ENCODE measurements at regions not wholly inside any gene's neighbourhood (a gene's known extent, or its start where the extent isn't known, plus 50 kb on each side); places are given as distances from the start of the nearest gene placed in this dataset.
"Not testable (repeated sequence)": the region's sequence is repeated elsewhere in the genome, so short reads cannot be mapped to it uniquely, and the experiment has no call there.

- DNase-seq (ENCODE audit: low spot score) = no peak
Observed at GRCh38 chr1:166695115-166695514, 144.2 kb upstream of the POGK start.

GRCh38 chr1:166695834-166696233 is 143.4 kb upstream of the POGK start:
- DNase-seq (ENCODE audit: low spot score) = not testable (repeated sequence)

GRCh38 chr1:166698771-166699170 is 140.5 kb upstream of the POGK start:
- DNase-seq (ENCODE audit: low spot score) = no peak

GRCh38 chr1:166699613-166700012 is 139.7 kb upstream of the POGK start:
- DNase-seq (ENCODE audit: low spot score) = no peak

DNA sequence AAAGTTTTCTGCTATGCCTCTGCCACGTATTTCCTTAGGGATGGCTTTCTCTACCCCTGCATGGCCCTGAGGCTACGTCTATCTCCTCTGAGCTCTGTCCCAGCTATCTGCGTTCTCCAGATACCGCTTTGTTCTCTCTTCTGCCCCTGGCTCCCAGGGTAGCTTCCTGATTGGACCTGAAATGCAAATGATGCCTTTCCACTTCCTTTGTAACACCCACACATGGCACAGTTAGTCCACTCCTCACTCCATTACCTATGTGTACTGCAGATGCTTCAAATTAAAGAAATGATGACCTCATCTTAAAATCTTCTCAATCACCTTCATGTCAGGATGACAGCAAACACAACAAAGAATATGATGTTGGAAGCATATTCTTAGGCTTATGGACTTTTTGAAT is 138.6 kb upstream of the POGK start:
- no peak for DNase-seq (ENCODE audit: low spot score)

DNA sequence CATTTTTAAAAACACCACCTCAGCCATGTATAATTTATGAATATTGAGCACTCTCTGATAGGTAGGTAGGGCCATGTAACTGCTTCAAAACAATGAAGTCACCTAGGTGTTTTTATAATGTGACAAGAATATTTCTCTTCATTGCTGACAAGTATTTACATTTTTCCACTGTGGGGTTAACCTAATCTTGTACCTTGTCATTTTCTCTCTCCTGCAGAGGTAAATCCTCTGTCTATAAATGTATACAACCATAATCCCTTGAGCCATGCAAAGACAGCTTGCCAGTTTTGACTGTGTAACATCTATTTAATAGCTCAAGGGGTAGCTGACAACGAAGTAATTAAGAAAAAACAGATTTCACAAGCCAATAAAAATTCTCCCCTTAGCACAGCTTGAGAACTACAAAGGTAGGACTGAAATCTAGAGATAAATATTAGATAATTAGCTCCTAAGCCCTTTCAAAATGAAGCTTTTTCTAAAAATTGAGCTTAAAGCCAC is 137.6 kb upstream of the POGK start:
- no peak for DNase-seq (ENCODE audit: low spot score)

DNA sequence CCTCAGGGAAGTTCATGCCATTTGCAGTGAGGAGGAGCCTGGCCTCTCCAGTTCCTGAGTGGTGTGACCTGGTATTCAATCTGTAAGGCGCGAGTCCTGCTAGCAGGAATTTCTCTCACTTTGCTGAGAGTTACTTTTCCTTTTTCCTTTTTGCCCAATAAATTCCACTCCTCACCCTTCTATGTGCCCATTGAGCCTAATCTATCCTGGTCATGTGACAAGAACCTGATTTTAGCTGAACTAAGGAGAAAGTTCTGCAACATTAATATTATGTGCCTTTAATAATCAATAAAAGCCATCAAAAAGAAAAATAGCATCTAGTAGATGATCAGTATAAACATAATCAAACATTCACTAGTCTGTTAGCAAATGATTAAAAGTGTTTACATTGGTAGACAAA is 136.1 kb upstream of the POGK start:
- DNase-seq (ENCODE audit: low spot score) = no peak

- DNase-seq (ENCODE audit: low spot score) = no peak
Observed at GRCh38 chr1:166703726-166704462, 135.4 kb upstream of the POGK start.

DNA sequence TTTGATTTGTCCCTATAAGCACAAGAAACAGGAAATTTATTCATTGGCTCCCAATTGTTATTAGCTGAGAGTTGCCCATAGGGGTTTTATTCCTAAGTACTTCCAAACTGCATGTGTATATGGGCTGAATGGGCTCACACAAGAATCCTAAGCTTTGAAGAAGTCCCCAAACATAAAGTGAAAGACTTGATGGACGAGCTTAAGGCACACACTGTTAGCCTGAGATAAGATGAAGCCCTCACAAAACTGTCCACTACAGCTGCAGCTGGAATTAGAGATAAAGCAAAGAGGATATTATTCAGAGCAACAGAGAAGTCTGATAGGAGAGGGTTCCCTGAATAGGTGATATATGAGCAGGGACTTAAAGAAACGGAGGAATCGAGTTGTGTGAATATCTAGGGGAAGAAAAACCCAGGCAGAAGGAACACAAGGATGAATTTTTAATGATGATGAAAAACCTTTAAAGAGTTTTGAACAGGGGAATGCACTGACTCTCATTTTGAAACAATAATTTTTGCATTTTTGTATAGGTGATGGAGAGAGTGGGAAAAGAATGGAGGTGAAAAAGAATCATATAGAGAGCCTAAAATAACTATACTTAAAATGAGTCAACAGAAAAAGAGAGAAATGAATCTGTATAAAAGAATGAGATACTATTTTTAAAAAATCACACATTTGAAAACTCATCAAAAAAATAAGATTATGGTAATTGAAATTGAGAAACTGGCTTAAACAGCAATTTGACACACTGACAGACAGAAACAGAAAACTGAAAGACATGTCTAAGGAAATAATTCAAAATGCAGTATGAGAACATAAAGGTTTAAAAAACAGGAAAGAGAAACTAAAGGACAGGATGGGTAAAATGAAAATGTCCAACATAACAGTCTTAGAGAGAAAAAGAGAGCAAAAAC is 133.6 kb upstream of the POGK start:
- DNase-seq (ENCODE audit: low spot score) = no peak

DNA sequence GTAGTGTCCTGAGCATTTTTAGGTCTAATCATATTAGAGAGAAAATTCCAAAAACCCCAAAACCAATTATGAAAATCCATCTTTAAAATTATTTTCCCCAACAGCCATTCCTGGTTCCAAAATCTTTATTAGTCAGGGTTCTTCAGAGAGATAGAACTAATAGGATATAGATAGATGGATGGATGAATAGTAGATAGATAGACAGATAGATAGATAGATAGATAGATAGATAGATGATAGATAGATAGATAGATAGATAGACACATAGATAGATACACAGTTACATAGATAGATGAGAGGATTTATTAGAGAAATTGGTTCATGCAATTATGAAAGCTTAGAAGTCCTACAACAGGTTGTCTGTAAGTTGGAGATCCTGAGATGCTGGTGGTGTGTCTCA is 122.7 kb upstream of the POGK start:
- no peak for DNase-seq (ENCODE audit: low spot score)

DNA sequence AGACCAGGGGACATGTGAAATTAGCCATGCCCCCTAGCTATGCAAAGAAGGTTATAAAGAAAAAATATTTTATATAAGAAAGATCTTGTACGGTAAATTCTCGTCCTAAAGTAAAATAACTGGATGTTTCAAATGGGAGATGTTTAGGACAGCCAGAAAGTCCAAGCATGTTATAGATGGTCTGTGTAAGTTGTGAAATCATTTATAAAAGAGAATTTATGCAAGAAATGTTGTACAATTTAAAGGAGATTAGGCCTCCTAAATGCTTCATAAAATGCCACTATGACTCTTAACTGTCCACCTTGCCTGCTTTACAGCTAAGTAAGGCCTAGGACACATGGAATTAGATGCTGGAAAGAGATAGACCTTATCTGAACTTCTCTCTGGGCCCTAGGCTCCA is 118.1 kb upstream of the POGK start:
- DNase-seq (ENCODE audit: low spot score) = no peak

GRCh38 chr1:166730299-166730888 is 108.9 kb upstream of the POGK start:
- peak; percentile 8 for DNase-seq (ENCODE audit: low spot score)

DNA sequence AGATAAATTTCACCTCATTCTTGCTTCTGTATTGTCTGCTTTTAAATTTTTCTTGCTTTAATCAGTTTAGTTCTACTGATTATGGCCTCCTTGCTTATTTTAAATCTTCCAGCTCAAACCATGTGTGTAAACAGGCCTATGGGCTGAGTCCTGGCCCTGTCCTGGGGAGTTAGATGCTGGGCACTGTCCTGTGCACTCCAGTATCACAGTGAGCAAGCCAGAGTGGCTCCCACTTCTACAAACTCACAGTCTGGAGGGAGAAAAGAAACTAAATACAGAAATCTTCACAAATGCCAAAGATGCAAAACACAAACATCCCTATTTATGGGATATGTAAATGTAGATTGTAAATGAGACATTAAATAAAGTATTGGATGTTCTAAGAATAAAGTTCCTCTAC is 101.1 kb upstream of the POGK start:
- no peak for DNase-seq (ENCODE audit: low spot score)

- no peak for DNase-seq (ENCODE audit: low spot score)
Observed at GRCh38 chr1:166738873-166739272, 100.4 kb upstream of the POGK start.

GRCh38 chr1:166740668-166741276 is 98.5 kb upstream of the POGK start:
- no peak for DNase-seq (ENCODE audit: low spot score)

DNA sequence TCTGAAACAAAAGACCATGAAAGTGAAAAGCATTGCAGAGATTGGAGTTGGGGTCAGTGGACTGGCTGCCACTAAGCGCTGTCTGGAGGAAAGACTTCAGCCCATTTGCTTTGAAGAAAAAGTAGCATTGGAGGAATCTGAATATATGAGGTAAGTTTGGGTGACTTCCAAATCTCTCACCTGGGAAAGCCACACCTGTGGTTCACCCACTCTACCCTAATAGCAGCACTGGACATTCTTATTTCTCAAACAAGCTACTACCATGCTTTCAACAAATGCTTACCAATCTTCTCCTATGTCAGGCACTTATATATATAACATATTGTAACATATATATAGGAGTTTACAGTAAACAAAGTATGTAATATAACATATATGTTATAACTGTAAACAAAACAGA is 76.0 kb upstream of the POGK start:
- no peak for DNase-seq (ENCODE audit: low spot score)

GRCh38 chr1:166766942-166767341 is 72.3 kb upstream of the POGK start:
- no peak for DNase-seq (ENCODE audit: low spot score)

- not testable (repeated sequence) for DNase-seq (ENCODE audit: low spot score)
Observed at GRCh38 chr1:166784646-166785045, 54.6 kb upstream of the POGK start.

DNA sequence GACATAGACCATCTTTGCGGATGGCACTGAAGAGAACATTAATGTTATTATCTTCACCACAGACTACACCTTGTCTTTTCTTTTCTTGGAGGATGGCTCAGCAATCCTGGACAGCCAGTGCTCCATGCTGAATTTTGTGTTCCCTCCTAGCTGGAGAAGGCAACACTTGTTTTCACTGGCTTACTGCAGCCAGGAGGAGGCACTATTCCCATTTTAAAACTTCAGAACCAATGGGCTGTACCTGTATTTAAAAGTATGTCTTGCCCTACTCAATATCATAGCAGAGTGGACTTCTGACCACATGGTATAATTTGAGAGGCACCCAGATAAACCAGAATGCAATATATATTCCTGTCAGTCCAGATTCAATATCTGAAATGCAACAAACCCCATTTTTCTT is 53.3 kb upstream of the POGK start:
- no peak for DNase-seq (ENCODE audit: low spot score)

GRCh38 chr1:166789286-166789685 is 50.0 kb upstream of the POGK start:
- DNase-seq (ENCODE audit: low spot score) = no peak
